ENCODE measurements at regions not wholly inside any gene's neighbourhood (a gene's known extent, or its start where the extent isn't known, plus 50 kb on each side); places are given as distances from the start of the nearest gene placed in this dataset.
"Not testable (repeated sequence)": the region's sequence is repeated elsewhere in the genome, so short reads cannot be mapped to it uniquely, and the experiment has no call there.

- DNase-seq (ENCODE audit: low read depth), result no peak
- no peak overlapping the region for H3K4me3 ChIP-seq (ENCODE audit: low read depth, low read length)
Observed at GRCh38 chr15:87567406-87568030, 689.0 kb downstream of the NTRK3 start.

- no peak for DNase-seq (ENCODE audit: low read depth)
Observed at GRCh38 chr15:87566236-87566635, 690.3 kb downstream of the NTRK3 start.

DNA sequence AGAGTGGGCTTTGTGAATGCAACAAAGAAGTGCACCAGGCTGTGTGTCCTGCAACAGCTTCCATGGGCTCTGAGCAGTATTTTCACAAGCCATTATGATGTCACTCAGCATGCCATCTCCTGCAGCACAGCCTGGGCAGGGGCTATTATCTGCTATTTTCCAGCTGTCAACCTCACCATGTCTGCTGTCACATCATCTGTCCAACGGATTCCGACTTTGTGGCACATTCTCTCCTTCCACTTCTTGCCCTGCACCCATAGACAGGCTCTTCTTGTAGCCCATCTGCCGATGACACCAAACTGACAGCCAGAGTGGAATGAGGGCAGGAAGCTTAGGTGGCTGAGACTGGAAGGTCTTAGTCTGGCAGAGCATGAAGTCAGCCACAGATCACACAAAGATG is 691.9 kb downstream of the NTRK3 start:
- DNase-seq (ENCODE audit: low read depth), result no peak
- H3K4me3 ChIP-seq (ENCODE audit: low read depth, low read length), result no peak overlapping the region

More at GRCh38 chr15:87566236-87566635, 690.3 kb downstream of the NTRK3 start:
- no peak overlapping the region for H3K4me3 ChIP-seq (ENCODE audit: low read depth, low read length)

GRCh38 chr15:87563869-87564268 is 692.7 kb downstream of the NTRK3 start:
- H3K4me3 ChIP-seq (ENCODE audit: low read depth, low read length), result no peak overlapping the region
- no peak for DNase-seq (ENCODE audit: low read depth)

GRCh38 chr15:87562203-87562602 is 694.3 kb downstream of the NTRK3 start:
- H3K4me3 ChIP-seq (ENCODE audit: low read depth, low read length), result no peak overlapping the region
- no peak for DNase-seq (ENCODE audit: low read depth)

DNA sequence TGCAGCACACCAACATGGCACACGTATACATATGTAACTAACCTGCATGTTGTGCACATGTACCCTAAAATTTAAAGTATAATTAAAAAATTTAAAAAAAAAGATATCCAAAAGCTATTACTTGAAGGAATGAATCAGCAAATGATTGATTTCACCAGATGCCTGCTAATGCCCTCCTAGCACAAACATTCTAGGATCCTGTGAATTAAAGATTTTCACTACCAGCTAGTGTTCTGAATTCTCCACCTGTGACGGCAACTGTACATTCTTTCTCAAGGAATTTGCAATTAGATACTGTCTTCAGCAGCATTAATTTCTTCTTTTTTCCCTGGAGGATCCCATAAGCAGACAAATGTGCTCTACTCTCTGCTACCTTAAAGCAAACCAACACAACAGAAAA is 694.9 kb downstream of the NTRK3 start:
- no peak for DNase-seq (ENCODE audit: low read depth)
- H3K4me3 ChIP-seq (ENCODE audit: low read depth, low read length), result no peak overlapping the region

- DNase-seq (ENCODE audit: low read depth), result no peak
Observed at GRCh38 chr15:87557881-87558280, 698.7 kb downstream of the NTRK3 start.

GRCh38 chr15:87556886-87557285 is 699.7 kb downstream of the NTRK3 start:
- no peak overlapping the region for H3K4me3 ChIP-seq (ENCODE audit: low read depth, low read length)
- DNase-seq (ENCODE audit: low read depth), result no peak

More at GRCh38 chr15:87557881-87558280, 698.7 kb downstream of the NTRK3 start:
- H3K4me3 ChIP-seq (ENCODE audit: low read depth, low read length), result no peak overlapping the region

DNA sequence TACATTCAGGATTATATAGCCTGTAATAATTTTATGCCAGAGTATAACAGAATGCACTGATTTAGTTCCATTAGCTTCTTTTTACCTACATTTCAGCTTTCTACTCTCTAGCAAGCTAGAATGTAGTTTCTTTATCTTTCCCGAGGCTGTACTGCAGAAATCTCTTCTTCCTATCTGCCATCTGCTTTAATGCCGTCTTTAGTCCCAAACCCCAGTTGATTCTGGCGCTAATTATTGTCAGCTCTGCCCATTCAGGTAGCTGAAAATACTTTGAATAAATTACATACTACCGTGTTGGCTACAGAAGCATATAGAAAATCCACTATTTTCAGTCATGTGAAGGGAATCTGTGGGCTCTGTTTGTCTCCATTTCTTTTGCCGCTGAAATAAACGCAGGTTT is 706.7 kb downstream of the NTRK3 start:
- H3K4me3 ChIP-seq (ENCODE audit: low read depth, low read length), result no peak overlapping the region

DNA sequence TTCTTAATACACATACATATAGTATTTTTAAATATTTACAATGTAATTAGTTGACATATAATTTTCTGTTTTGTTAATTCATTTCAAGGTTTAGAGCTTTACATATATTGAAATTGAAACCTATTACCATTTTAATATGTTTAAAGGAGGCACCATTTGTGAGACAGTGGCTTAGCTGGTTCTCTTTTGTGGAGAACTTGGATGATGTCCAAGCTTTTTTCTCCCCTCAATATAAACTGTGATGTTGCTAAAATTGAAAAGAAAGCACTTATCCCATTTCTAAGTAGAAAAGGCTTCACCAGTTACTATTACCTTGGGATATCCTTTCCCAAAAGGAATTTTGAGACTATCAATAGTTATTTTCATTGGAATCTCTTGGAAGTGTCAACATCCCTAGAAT is 707.2 kb downstream of the NTRK3 start:
- no peak for DNase-seq (ENCODE audit: low read depth)
- no peak overlapping the region for H3K4me3 ChIP-seq (ENCODE audit: low read depth, low read length)

More for the DNA sequence above, 706.7 kb downstream of the NTRK3 start:
- DNase-seq (ENCODE audit: low read depth), result no peak

- not testable (repeated sequence) for DNase-seq (ENCODE audit: low read depth); H3K4me3 ChIP-seq (ENCODE audit: low read depth, low read length)
Observed at GRCh38 chr15:87548590-87548989, 707.9 kb downstream of the NTRK3 start.

DNA sequence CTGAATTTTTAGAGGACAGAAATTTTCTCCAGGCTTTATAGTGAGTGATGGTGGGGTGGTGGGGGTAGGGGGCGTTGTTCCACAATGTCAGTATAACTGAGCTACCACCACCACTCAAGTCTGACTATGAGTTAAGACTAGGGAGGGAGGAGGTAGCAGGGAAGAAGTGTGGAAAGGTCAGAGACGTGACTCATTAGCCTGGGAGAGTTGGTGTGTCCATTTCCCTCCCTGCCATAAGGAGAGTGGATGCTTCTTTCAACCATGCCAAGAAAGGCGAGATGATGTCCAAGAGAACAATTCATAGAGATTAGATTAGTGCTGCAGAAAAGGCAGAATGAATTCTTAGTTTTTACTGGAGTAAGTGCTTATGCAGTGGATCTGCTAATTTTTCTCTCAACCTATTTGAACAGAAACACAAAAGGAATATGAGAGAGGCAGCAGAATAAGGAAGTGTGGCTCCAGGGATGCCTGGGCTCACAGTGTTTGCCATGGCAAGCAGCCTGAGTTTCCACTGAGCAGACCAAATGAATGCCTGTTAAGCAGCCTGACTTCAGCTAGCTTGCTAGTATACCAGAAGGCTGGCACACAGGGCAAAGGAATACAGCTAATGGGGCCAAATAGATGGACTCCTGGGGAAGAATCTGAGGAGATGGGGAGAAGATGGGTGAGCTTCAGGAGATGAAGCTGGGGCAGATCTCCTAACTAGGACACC is 708.9 kb downstream of the NTRK3 start:
- H3K4me3 ChIP-seq (ENCODE audit: low read depth, low read length), result no peak overlapping the region
- no peak for DNase-seq (ENCODE audit: low read depth)

DNA sequence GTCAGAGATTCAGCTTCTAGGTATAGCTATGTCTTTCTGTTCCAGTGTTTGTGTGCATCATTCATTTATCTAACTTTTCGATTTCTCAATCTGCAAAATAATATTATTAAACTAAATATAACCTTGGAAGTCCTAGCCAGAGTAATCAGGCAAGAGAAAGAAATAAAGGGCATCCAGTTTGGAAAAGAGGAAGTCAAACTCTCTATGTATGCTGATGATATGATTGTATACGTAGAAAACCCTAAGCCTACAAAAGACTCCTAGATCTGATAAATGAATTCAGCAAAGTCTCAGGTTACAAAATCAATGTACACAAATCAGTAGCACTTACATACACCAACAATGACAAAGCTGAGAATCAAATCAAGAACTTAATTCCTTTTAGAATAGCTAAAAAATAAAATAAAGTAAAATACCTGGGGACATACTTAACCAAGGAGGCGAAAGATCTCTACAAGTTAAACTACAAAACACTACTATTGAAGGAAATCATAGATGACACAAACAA is 718.2 kb downstream of the NTRK3 start:
- no peak overlapping the region for H3K4me3 ChIP-seq (ENCODE audit: low read depth, low read length)
- no peak for DNase-seq (ENCODE audit: low read depth)

GRCh38 chr15:87537295-87537694 is 719.2 kb downstream of the NTRK3 start:
- no peak overlapping the region for H3K4me3 ChIP-seq (ENCODE audit: low read depth, low read length)
- DNase-seq (ENCODE audit: low read depth), result no peak

DNA sequence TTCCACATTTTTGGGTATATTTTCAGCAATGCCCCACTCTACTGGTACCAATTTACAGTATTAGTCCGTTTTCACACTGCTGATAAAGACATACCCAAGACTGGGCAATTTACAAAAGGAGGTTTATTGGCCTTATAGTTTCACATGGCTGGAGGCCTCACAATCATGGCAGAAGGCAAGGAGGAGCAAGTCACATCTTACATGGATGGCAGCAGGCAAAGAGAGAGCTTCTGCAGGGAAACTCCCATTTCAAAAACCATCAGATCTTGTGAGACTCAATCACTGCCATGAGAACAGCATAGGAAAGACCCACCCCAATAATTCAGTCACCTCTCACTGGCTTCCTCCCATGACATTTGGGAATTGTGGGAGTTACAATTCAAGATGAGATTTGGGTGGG is 722.9 kb downstream of the NTRK3 start:
- DNase-seq (ENCODE audit: low read depth); H3K4me3 ChIP-seq (ENCODE audit: low read depth, low read length): not testable (repeated sequence)

DNA sequence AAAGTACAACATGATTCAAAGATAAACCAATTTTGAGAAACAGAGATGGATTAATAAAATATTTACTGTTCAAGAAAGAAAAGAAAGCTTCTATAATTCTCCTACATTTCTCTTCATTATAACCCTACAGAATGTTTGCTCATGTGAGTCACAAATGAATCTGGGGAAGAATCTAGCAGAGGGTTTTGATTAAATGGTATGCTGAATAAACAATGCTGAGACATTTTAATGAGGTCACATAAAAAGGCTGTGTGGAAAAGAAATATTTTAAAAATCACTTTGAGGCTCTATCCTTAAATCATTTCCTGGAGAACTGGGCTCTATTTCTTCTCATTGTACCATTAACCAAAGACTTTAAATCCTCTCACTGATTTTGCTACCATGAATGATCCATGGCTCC is 727.7 kb downstream of the NTRK3 start:
- no peak overlapping the region for H3K4me3 ChIP-seq (ENCODE audit: low read depth, low read length)
- DNase-seq (ENCODE audit: low read depth), result no peak

DNA sequence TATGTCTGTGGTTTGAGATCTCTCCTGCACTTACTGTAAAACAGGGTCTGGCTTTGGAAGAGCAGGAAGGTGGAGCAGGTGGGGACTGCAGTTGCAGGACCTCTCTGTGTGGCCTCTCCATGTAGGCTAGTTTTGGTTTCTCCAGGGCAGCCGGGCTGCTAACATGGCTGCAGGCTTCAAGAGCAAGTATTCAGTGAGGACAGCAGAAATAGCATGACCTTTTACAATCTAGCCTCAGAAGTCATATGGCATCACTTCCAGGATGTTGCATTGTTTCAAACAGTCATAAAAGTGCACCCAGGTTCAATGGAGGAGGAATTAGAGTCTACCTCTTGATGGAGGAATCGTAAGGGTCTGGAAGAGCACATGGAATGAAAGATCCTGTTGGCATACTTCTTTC is 728.7 kb downstream of the NTRK3 start:
- no peak overlapping the region for H3K4me3 ChIP-seq (ENCODE audit: low read depth, low read length)
- no peak for DNase-seq (ENCODE audit: low read depth)

- no peak for DNase-seq (ENCODE audit: low read depth)
- H3K4me3 ChIP-seq (ENCODE audit: low read depth, low read length), result no peak overlapping the region
Observed at GRCh38 chr15:87527416-87527815, 729.1 kb downstream of the NTRK3 start.

GRCh38 chr15:87523516-87523915 is 733.0 kb downstream of the NTRK3 start:
- no peak for DNase-seq (ENCODE audit: low read depth)

GRCh38 chr15:87522997-87523396 is 733.5 kb downstream of the NTRK3 start:
- H3K4me3 ChIP-seq (ENCODE audit: low read depth, low read length), result no peak overlapping the region
- no peak for DNase-seq (ENCODE audit: low read depth)

More at GRCh38 chr15:87523516-87523915, 733.0 kb downstream of the NTRK3 start:
- no peak overlapping the region for H3K4me3 ChIP-seq (ENCODE audit: low read depth, low read length)

DNA sequence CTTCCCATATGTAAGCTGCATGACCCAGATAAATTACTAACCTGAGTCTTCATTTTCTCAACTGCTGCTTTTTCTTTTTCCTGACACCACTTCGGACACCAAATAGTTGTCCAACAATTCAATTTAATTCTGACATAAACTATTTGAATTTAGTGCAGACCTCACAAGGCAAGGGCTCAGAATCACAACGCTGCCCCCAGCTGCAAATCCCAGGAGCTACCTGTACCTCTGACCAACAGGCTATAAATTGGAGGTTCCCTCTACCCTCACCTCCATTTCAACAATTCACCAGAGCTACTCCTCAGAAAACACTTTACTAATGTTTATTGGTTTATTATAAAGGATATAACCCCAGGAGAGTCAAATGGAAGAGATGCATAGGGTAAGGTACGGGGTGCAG is 737.6 kb downstream of the NTRK3 start:
- no peak overlapping the region for H3K4me3 ChIP-seq (ENCODE audit: low read depth, low read length)
- DNase-seq (ENCODE audit: low read depth), result no peak
